ENCODE measurements at regions not wholly inside any gene's neighbourhood (a gene's known extent, or its start where the extent isn't known, plus 50 kb on each side); places are given as distances from the start of the nearest gene placed in this dataset.

- TF ChIP-seq CTCF (IDR thresholded peaks at IDR 0.05) = no peak
Observed at GRCh38 chr12:83666690-83667089, 980.0 kb downstream of the TMTC2 start.

GRCh38 chr12:83665634-83666218 lies 979.0 kb downstream of the TMTC2 start:
- no peaks in the 10 kb centered on the region for H3K4me1 Mint-ChIP-seq
- ATAC-seq (ENCODE audit: low read depth) (no peak), DNase-seq (no peak)
- TF ChIP-seq CTCF (IDR thresholded peaks at IDR 0.05) = no peak
- intact Hi-C loops (cut with micrococcal nuclease) = no loop called here
- no peak overlapping the region for H3K27ac Mint-ChIP-seq
- H3K9me3 Mint-ChIP-seq = peaks cover 2% of the 10 kb centered on the region
- no peaks in the 10 kb centered on the region for H3K36me3 Mint-ChIP-seq (ENCODE audit: low read depth)
- no peaks in the 10 kb centered on the region for H3K27me3 Mint-ChIP-seq
- POLR2A ChIA-PET = no interaction called here
- CTCF ChIA-PET = no interaction called here
- no peak overlapping the region for H3K4me3 Mint-ChIP-seq

More at GRCh38 chr12:83666690-83667089, 980.0 kb downstream of the TMTC2 start:
- DNase-seq (no peak), ATAC-seq (ENCODE audit: low read depth) (no peak)
- H3K27me3 Mint-ChIP-seq = no peaks in the 10 kb centered on the region
- ChIA-PET POLR2A (no interaction called here), CTCF (no interaction called here)
- H3K4me3 Mint-ChIP-seq = no peak overlapping the region
- no peak overlapping the region for H3K27ac Mint-ChIP-seq
- intact Hi-C loops (cut with micrococcal nuclease) = no loop called here
- no peaks in the 10 kb centered on the region for H3K4me1 Mint-ChIP-seq
- peaks cover 2% of the 10 kb centered on the region for H3K9me3 Mint-ChIP-seq
- no peaks in the 10 kb centered on the region for H3K36me3 Mint-ChIP-seq (ENCODE audit: low read depth)

- DNase-seq (no peak), ATAC-seq (ENCODE audit: low read depth) (no peak)
- intact Hi-C loops (cut with micrococcal nuclease) = no loop called here
- Mint-ChIP-seq H3K4me1 (no peaks in the 10 kb centered on the region), H3K4me3 (no peak overlapping the region), H3K27me3 (no peaks in the 10 kb centered on the region), H3K27ac (no peak overlapping the region), H3K36me3 (ENCODE audit: low read depth) (no peaks in the 10 kb centered on the region), H3K9me3 (peaks cover 2% of the 10 kb centered on the region)
- ChIA-PET POLR2A (no interaction called here), CTCF (no interaction called here)
- TF ChIP-seq CTCF (IDR thresholded peaks at IDR 0.05) = no peak
Observed at GRCh38 chr12:83664650-83665049, 977.9 kb downstream of the TMTC2 start.

- H3K4me3 Mint-ChIP-seq = no peak overlapping the region
- ChIA-PET POLR2A (no interaction called here), CTCF (no interaction called here)
- intact Hi-C loops (cut with micrococcal nuclease) = no loop called here
- H3K27me3 Mint-ChIP-seq = no peaks in the 10 kb centered on the region
- no peak overlapping the region for H3K27ac Mint-ChIP-seq
- ATAC-seq (ENCODE audit: low read depth) (no peak), DNase-seq (no peak)
- no peak for TF ChIP-seq CTCF (IDR thresholded peaks at IDR 0.05)
- H3K36me3 Mint-ChIP-seq (ENCODE audit: low read depth) = no peaks in the 10 kb centered on the region
- H3K9me3 Mint-ChIP-seq = no peaks in the 10 kb centered on the region
- no peaks in the 10 kb centered on the region for H3K4me1 Mint-ChIP-seq
Observed at GRCh38 chr12:83660727-83661358, 974.1 kb downstream of the TMTC2 start.

- Mint-ChIP-seq H3K4me3 (no peak overlapping the region), H3K4me1 (no peaks in the 10 kb centered on the region), H3K36me3 (ENCODE audit: low read depth) (no peaks in the 10 kb centered on the region), H3K27me3 (no peaks in the 10 kb centered on the region), H3K9me3 (no peaks in the 10 kb centered on the region), H3K27ac (no peak overlapping the region)
- ATAC-seq (ENCODE audit: low read depth) = no peak
- ChIA-PET CTCF (no interaction called here), POLR2A (no interaction called here)
- no peak for DNase-seq
- no peak for TF ChIP-seq CTCF (IDR thresholded peaks at IDR 0.05)
- intact Hi-C loops (cut with micrococcal nuclease) = no loop called here
Observed at GRCh38 chr12:83659321-83659720, 972.6 kb downstream of the TMTC2 start.

Measured in activated B cell treated with CpG ODN at 0.5 μM for 24 hours (primary cell).